A549 (cell line): ENCODE measurements at regions not wholly inside any gene's neighbourhood (a gene's known extent, or its start where the extent isn't known, plus 50 kb on each side); places are given as distances from the start of the nearest gene placed in this dataset.

Experiments used
- E2F6 ChIP-seq: IDR thresholded peaks from 2 replicates; pipeline ENCODE4 v1.6.1; 2012; ENCODE audit warnings: low read depth, borderline replicate concordance
- JUNB ChIP-seq: fragments of >200 bp; sonication (Bioruptor Twin); formaldehyde crosslinking; IDR thresholded peaks from 2 replicates; pipeline ENCODE4 v1.6.1; 2016
- MYC ChIP-seq: IDR thresholded peaks from 2 replicates; pipeline ENCODE4 v1.6.1; 2012; ENCODE audit warnings: mild to moderate bottlenecking, inconsistent platforms, low read length, improper control_type of control experiment, borderline replicate concordance
- POLR2A ChIP-seq: IDR thresholded peaks from 2 replicates; pipeline ENCODE4 v1.6.1; 2012; ENCODE audit warnings: mild to moderate bottlenecking, low read length
- RAD21 ChIP-seq, 2 experiments: fragments of >200 bp in 1 of 2; sonication (Bioruptor Twin) in 1 of 2; formaldehyde crosslinking in 1 of 2; IDR thresholded peaks in 1 of 2; conservative IDR thresholded peaks in 1 of 2; 2 replicates in 1 of 2; 3 replicates in 1 of 2; pipeline ENCODE4 v1.6.1; 2012 to 2018; ENCODE audit warnings: inconsistent platforms in 1 of 2
- USF2 ChIP-seq: fragments of 450-650 bp; IDR thresholded peaks from 2 replicates; pipeline ENCODE4 v1.6.1; 2014; ENCODE audit warnings: antibody characterized with exemption
- TF ChIP-seq, protein P1 (sequence below): fragments of >200 bp; sonication (Bioruptor Twin); formaldehyde crosslinking; IDR thresholded peaks from 3 replicates; pipeline ENCODE4 v1.5.1; 2016
- TF ChIP-seq, protein P2 (sequence below): IDR thresholded peaks from 2 replicates; pipeline ENCODE4 v1.6.1; 2012

GRCh38 chr9:29118555-29118954 lies 1545.3 kb upstream of the C9orf72 start:
- TF ChIP-seq E2F6 (no peak), RAD21 (conservative IDR thresholded peaks at IDR 0.05 in 1 of 2, IDR thresholded peaks at IDR 0.05 in 1 of 2) (no peak), USF2 (no peak), MYC (no peak), POLR2A (no peak), JUNB (no peak)
- TF ChIP-seq, protein P1, sequence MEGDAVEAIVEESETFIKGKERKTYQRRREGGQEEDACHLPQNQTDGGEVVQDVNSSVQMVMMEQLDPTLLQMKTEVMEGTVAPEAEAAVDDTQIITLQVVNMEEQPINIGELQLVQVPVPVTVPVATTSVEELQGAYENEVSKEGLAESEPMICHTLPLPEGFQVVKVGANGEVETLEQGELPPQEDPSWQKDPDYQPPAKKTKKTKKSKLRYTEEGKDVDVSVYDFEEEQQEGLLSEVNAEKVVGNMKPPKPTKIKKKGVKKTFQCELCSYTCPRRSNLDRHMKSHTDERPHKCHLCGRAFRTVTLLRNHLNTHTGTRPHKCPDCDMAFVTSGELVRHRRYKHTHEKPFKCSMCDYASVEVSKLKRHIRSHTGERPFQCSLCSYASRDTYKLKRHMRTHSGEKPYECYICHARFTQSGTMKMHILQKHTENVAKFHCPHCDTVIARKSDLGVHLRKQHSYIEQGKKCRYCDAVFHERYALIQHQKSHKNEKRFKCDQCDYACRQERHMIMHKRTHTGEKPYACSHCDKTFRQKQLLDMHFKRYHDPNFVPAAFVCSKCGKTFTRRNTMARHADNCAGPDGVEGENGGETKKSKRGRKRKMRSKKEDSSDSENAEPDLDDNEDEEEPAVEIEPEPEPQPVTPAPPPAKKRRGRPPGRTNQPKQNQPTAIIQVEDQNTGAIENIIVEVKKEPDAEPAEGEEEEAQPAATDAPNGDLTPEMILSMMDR = no peak
- TF ChIP-seq, protein P2, sequence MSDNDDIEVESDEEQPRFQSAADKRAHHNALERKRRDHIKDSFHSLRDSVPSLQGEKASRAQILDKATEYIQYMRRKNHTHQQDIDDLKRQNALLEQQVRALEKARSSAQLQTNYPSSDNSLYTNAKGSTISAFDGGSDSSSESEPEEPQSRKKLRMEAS = no peak
